ENCODE measurements at regions not wholly inside any gene's neighbourhood (a gene's known extent, or its start where the extent isn't known, plus 50 kb on each side); places are given as distances from the start of the nearest gene placed in this dataset.

- TF ChIP-seq POLR2A (IDR thresholded peaks at IDR 0.05; ENCODE audit: low read depth, low read length): no peak
- TF ChIP-seq TAF1 (IDR thresholded peaks at IDR 0.05; ENCODE audit: borderline replicate concordance, low read depth, low read length): no peak
- TF ChIP-seq POLR2AphosphoS5 (IDR thresholded peaks at IDR 0.05; ENCODE audit: low read depth, low read length): no peak
Observed at GRCh38 chr2:117703858-117704257, 110.6 kb upstream of the DDX18 start.
